Prostate gland (tissue), 2 donors: ENCODE measurements at regions not wholly inside any gene's neighbourhood (a gene's known extent, or its start where the extent isn't known, plus 50 kb on each side); places are given as distances from the start of the nearest gene placed in this dataset.

Experiments used
- CTCF ChIP-seq, 4 experiments: fragments of 200-600 bp in 2 of 4; fragments of 450-650 bp in 2 of 4; sonication (generic) in 2 of 4; IDR thresholded peaks; 1 replicate in 3 of 4; 2 replicates in 1 of 4; pipeline ENCODE4 v1.5.1; 2016 to 2019; ENCODE audit warnings: antibody characterized with exemption in 4 of 4, mild to moderate bottlenecking in 2 of 4, moderate library complexity in 2 of 4
- POLR2A ChIP-seq: fragments of 450-650 bp; IDR thresholded peaks from one replicate; pipeline ENCODE4 v1.6.1; 2016; ENCODE audit warnings: antibody characterized with exemption, mild to moderate bottlenecking
- POLR2AphosphoS5 ChIP-seq: sonication (generic); formaldehyde crosslinking; IDR thresholded peaks from one replicate; pipeline ENCODE4 v1.6.1; 2017; ENCODE audit warnings: antibody characterized with exemption

GRCh38 chr6:144449218-144449617, 164.1 kb downstream of the UTRN start:
- no peak for TF ChIP-seq CTCF (IDR thresholded peaks at IDR 0.05)
- TF ChIP-seq POLR2A, result no peak
- TF ChIP-seq POLR2AphosphoS5, result no peak
